ENCODE measurements at regions not wholly inside any gene's neighbourhood (a gene's known extent, or its start where the extent isn't known, plus 50 kb on each side); places are given as distances from the start of the nearest gene placed in this dataset.

DNA sequence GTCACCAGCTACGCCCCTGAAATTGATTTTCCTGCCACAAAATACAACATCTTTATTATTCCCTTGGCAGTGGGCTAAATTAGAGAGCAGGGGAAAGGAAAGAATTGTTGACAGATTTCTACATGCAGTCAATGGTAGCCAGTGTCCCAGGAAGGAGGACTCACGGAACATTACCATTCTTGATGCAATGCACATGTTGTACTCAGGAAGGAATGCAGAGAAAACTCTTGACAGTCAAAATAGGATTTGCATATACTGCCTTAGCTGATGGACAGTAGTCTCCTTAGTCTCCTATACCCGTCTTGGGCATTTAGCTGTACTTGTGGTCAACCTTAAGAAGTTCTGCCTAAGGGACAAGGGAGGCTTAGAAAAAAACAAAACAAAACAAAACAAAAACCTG, 158.0 kb upstream of the GYPA start:
- DNase-seq (ENCODE audit: extremely low read depth, low read depth) = no peak
- TF ChIP-seq, protein P1, sequence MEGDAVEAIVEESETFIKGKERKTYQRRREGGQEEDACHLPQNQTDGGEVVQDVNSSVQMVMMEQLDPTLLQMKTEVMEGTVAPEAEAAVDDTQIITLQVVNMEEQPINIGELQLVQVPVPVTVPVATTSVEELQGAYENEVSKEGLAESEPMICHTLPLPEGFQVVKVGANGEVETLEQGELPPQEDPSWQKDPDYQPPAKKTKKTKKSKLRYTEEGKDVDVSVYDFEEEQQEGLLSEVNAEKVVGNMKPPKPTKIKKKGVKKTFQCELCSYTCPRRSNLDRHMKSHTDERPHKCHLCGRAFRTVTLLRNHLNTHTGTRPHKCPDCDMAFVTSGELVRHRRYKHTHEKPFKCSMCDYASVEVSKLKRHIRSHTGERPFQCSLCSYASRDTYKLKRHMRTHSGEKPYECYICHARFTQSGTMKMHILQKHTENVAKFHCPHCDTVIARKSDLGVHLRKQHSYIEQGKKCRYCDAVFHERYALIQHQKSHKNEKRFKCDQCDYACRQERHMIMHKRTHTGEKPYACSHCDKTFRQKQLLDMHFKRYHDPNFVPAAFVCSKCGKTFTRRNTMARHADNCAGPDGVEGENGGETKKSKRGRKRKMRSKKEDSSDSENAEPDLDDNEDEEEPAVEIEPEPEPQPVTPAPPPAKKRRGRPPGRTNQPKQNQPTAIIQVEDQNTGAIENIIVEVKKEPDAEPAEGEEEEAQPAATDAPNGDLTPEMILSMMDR (IDR thresholded peaks at IDR 0.05; ENCODE audit: low read depth, low read length) = no peak

DNA sequence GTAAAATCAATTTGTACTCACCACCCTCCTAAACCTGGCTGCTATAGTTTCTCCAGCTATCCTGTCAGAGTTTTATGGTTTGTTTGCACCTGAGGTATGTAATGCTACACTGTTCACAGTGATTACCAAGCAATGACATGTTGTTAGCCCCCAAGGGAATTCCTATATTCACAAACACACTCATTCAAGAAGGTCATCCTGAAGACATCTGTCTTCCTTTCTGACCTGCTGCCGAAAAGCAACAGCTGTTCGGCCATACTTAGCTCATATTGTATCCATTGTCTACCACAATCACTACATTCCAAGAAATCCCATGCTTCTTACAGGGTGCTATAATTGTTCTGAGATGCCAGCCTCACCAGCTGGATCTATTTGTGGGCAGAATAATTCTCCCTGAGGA, 160.1 kb upstream of the GYPA start:
- TF ChIP-seq, protein P1 (IDR thresholded peaks at IDR 0.05; ENCODE audit: low read depth, low read length) = no peak
- DNase-seq (ENCODE audit: extremely low read depth, low read depth) = no peak

DNA sequence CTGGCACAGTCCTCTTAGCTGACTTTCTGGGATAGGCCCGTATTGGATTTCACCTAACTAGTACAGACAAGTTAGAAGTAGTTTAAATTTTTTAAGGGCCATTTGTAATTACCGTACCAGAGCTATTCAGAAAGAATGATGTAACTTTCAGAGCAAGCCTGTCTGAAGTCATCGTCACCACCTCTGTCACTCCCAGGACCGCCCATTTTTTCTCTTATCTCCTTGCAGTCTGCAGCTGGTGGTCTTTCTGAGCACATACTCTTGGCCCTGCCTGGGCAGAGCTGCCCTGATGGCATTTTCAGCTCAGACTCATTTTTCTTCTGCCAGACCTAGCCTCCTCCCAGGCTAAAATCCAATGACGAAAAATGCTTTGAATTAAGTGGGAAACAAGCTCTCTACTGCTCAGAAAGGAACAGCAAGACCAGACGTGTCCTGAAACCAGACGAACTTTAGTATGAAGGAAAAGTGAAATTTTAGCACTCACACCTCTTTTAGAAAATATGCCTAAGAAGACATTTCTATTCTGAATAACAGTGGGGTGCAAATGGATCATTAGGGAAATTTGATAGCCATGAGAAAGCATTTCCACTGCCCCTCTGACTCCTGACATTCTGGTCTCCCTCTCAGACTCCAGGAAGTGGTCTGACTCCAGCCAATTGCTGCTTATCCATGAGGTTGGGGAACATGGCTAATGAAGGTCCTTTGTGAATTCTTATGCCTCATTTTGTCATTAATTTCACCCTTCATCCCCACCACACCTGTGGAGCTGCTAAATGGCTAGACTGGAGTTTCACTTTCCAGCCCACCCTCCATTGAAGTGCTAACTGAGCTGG, 162.4 kb upstream of the GYPA start:
- TF ChIP-seq, protein P1 (IDR thresholded peaks at IDR 0.05; ENCODE audit: low read depth, low read length) = no peak
- no peak for DNase-seq (ENCODE audit: extremely low read depth, low read depth)

DNA sequence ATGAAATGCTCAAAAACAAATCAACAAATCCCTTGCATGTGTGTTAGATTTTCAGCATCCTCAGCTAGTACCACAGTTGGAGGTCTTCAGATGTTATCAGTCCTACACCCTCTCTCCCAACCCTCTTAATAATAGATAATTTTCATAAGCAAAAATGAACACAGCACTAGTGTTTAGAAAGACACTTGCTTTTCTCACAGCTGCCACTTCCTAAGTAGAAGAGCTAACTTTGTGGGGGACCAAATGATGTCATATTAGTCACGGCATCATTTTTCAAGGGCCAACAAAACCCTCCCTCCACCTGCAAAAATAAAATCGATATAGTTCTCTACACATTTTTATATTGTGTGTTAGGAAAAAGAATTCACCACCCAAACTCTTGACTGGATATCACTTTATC, 163.5 kb upstream of the GYPA start:
- TF ChIP-seq, protein P1 (IDR thresholded peaks at IDR 0.05; ENCODE audit: low read depth, low read length) = no peak

DNA sequence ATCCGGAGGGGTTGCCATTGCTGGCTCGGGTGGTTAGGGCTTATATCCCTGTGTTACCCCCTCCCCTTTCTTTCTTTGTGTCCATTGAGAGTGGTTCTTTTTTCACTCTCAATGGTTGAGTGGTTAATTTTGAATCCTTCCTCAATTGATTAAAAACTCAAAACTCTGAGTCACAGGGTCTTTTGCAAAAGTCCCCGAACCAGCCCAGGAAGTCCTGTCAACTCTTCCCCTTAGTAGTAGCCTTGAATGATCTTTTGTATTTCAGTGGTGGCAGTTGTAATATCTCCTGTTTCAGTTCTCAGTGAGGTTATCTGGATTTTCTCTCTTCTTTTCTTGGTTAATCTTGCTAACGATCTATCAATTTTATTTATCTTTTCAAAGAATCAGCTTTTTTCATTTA, 170.0 kb upstream of the GYPA start:
- no peak for DNase-seq (ENCODE audit: extremely low read depth, low read depth)
- TF ChIP-seq, protein P1 (IDR thresholded peaks at IDR 0.05; ENCODE audit: low read depth, low read length) = no peak

More for the DNA sequence above, 163.5 kb upstream of the GYPA start:
- no peak for DNase-seq (ENCODE audit: extremely low read depth, low read depth)

DNA sequence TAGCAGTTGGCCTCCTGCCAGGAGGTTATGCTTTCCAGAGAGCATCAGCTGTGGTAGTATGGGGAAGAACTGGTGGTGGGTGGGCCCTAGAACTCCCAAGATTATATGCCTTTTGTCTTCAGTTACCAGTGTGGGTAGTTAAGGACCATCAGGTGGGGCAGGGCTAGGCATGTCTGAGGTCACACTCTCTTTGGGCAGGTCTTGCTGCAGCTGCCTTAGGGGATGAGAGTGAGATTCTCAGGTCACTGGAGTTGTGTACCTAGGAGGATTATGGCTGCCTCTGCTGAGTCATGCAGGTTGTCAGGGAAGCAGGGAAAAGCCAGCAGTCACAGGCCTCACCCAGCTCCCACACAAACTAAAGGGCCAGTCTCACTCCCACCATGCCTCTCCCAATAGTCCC, 172.9 kb upstream of the GYPA start:
- DNase-seq (ENCODE audit: extremely low read depth, low read depth) = no peak
- TF ChIP-seq, protein P1 (IDR thresholded peaks at IDR 0.05; ENCODE audit: low read depth, low read length) = no peak

DNA sequence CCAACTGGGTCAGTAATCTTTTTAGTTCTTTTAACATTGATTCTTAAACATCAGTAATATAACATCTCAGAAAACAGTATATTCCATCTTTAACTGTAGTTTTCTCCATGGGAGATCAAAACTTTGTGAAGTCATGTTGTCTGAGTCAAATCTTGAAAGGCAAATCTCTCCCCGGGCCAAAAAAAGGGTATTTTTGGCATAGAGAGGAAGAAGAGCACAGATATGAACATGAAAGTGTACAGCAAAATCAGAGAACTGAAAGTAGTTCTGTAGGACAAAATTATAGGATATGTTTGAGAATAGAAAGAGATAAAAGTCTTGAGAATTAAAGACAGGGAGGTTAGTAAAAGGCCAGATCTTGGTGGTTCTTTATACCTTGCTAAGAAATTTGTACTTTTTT, 176.4 kb upstream of the GYPA start:
- TF ChIP-seq, protein P1 (IDR thresholded peaks at IDR 0.05; ENCODE audit: low read depth, low read length) = no peak

More for the DNA sequence above, 176.4 kb upstream of the GYPA start:
- DNase-seq (ENCODE audit: extremely low read depth, low read depth) = no peak
